WERI-Rb-1 (cell line): ENCODE measurements at regions not wholly inside any gene's neighbourhood (a gene's known extent, or its start where the extent isn't known, plus 50 kb on each side); places are given as distances from the start of the nearest gene placed in this dataset.

Experiments
- DNase-seq: peaks from one replicate; pipeline ENCODE4 v3.0.0-alpha.2; 2020
- H3K27ac ChIP-seq: fragments of 250-450 bp; sonication (Bioruptor Pico); 2 replicates; pipeline ENCODE4 v1.5.1; 2020; ENCODE audit warnings: mild to moderate bottlenecking, moderate library complexity
- H3K27me3 ChIP-seq: fragments of 250-450 bp; sonication (Bioruptor Pico); 2 replicates; pipeline ENCODE4 v1.5.1; 2021; ENCODE audit warnings: mild to moderate bottlenecking, low read depth, moderate library complexity; ENCODE audit not compliant: insufficient read depth, severe bottlenecking
- H3K36me3 ChIP-seq: fragments of 250-450 bp; sonication (Bioruptor Pico); 2 replicates; pipeline ENCODE4 v1.5.1; 2020; ENCODE audit warnings: mild to moderate bottlenecking, moderate library complexity
- H3K4me3 ChIP-seq: 2 replicates; pipeline ENCODE4 v1.5.1; 2011; ENCODE audit warnings: low read depth, mild to moderate bottlenecking, control low read depth, low read length
- H3K9me3 ChIP-seq: fragments of 250-450 bp; sonication (Bioruptor Pico); 2 replicates; pipeline ENCODE4 v1.5.1; 2021; ENCODE audit warnings: mild to moderate bottlenecking, moderate library complexity; ENCODE audit not compliant: severe bottlenecking
- CTCF ChIP-seq: IDR thresholded peaks from 2 replicates; pipeline ENCODE4 v1.5.1; 2011; ENCODE audit warnings: low read depth, mild to moderate bottlenecking, control low read depth, inconsistent platforms, low read length

DNA sequence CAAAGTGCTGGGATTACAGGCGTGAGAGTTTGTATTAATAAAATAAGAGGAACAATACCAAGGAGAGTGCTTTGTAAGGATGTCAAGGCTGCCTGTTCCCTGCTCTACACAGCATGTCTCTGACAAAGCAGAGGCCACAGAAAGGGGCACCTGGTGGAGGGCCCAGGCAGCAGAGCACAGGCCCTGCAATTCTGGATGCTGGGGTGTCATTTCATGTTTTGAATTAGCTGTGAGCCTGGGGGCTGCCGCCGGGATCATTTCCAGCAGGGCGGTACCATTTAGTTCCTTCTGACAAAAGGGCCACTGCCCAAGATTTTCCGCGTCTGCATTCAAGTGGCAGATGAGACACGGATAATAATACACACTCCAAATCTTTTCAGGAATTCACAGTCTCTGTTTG is 396.9 kb downstream of the GADD45G start:
- H3K27ac ChIP-seq = no peak overlapping the region
- no peak for TF ChIP-seq CTCF
- H3K36me3 ChIP-seq = no peaks in the 10 kb centered on the region
- no peak overlapping the region for H3K4me3 ChIP-seq
- DNase-seq = no peak
- no peaks in the 10 kb centered on the region for H3K27me3 ChIP-seq
- H3K9me3 ChIP-seq = peaks cover 4% of the 10 kb centered on the region

DNA sequence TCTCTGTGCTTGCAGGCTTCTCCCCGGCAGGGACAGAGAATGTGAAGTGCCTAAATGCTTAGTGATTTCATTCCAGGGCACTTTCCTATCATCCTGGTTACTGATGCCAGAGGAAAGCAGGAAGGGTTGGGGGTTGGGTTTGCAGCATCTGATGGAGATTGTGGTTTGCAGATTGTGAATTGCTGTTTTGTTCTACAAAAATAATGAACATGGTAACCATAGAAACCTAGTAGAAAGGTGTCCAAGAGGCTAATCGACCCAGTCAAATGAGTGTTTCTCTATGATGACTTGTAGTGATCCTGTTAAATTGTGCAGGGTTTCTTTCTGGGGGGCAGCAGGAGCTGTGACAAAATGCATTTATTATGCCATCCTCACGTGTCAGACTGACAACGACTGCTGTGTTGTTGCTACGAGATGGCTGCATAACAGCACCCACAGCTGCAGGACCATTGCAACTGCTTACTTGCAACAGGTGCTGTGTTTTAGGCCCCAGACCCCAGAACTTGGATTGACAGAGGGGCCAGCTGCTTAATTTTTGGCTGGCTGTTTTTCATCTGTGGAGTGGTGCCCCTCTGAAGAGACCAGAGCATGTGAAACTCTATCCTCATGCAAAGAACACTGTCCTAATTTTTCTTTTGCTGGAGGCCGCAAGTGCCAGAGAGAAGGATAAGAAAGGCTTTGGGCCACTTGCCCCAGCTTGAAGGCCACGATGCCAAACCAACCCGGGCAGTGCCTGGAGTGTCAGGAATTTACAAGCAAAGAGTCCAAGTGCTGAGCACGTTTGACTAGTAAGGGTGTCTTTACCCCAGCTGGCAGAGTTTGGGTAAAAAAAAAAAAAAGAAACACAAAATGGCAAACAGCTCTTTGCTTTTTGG is 397.8 kb downstream of the GADD45G start:
- H3K36me3 ChIP-seq = no peaks in the 10 kb centered on the region
- no peak for DNase-seq

DNA sequence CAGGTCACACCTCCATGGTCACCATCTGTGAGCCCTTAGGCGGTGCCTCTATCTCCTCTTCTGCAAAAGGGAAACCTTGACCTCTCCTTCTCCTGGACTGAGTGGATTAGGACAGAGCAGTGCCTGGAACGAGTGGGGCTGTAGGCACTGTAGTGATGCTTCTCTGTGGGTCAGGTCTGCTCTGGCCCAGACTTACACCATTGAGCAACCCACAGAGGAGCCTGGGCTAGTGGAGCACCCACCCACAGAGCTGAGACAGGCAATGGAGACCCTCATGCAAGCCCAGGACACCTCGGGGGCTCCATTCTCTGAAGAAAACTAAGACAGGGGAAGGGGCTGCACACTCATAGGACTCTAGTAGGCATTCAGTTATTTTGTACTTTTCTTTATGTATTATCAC is 400.6 kb downstream of the GADD45G start:
- peaks cover 4% of the 10 kb centered on the region for H3K9me3 ChIP-seq
- TF ChIP-seq CTCF = no peak
- no peaks in the 10 kb centered on the region for H3K36me3 ChIP-seq
- H3K27ac ChIP-seq = no peak overlapping the region
- H3K27me3 ChIP-seq = no peaks in the 10 kb centered on the region
- H3K4me3 ChIP-seq = no peak overlapping the region
- DNase-seq = no peak

More for the DNA sequence above, 397.8 kb downstream of the GADD45G start:
- TF ChIP-seq CTCF = no peak
- Histone ChIP-seq H3K9me3 (peaks cover 4% of the 10 kb centered on the region), H3K4me3 (no peak overlapping the region), H3K27me3 (no peaks in the 10 kb centered on the region), H3K27ac (no peak overlapping the region)

DNA sequence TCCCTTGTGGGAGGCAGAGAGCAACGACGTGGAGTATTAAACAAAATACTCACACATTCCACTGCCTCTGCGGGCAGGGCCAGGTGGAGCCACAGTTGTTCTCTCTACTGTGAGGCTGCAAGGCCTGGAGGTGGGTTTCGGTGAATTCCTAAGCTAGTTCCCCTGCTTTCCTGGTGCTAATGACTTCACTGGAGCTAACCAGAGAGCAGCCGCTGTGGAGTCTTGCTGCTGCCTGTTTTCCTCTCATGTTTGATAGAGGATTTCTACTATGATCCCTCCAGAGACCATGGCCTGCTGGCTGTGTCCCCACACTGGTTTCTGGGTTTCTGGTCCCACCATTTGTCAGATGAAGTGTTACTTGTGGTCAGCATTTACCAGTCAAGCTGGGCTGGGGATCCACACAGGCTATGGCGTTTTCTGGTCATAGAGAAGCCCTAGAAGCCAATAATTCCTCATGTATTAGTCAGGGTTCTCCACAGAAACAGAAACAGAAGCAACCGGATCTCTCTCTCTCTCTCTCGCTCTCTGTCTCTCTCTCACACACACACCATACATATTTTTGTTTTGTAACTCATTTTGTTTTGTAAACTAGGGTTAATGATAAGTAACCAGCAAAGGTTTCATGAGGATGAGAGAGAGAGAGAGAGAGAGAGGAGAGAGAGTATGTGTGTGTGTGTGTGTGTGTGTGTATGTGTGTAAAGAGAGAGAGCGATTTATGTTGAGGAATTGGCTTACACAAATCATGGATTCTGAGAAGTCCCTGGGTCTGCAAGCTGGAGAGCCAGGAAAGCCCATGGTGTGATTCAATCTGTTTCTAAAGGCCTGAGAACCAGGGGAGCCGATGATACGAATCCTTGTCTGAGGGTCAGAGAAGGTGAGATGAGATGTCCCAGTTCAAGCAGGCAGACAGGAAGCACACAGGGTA is 403.0 kb downstream of the GADD45G start:
- H3K4me3 ChIP-seq = no peak overlapping the region
- no peak for DNase-seq
- H3K9me3 ChIP-seq = peaks cover 4% of the 10 kb centered on the region
- H3K27ac ChIP-seq = no peak overlapping the region
- H3K36me3 ChIP-seq = no peaks in the 10 kb centered on the region
- H3K27me3 ChIP-seq = no peaks in the 10 kb centered on the region
- TF ChIP-seq CTCF = no peak

DNA sequence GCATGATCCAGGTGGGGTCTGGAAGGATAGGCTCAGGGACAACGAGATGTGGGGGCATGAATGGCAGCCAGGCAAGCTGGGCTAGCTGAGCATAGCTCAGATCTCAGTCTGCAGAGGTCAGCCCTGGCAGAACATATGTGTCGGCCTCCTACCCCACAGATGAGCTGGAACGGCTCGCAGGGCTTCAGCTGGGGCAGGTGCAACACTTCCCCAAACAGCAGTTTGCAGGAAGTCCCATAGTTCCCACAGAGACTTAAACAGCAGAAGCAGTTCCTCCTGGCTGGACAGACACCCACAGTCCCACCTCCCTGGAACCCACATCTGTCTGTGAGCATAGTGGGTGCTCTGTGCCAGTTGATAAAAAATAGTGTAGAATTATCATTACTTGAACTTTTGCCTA is 404.6 kb downstream of the GADD45G start:
- no peak for TF ChIP-seq CTCF
- DNase-seq = no peak
- H3K4me3 ChIP-seq = no peak overlapping the region

More for the DNA sequence above, 404.6 kb downstream of the GADD45G start:
- H3K27ac ChIP-seq = no peak overlapping the region
- H3K27me3 ChIP-seq = no peaks in the 10 kb centered on the region
- peaks cover 4% of the 10 kb centered on the region for H3K9me3 ChIP-seq
- H3K36me3 ChIP-seq = no peaks in the 10 kb centered on the region
